ENCODE measurements at regions not wholly inside any gene's neighbourhood (a gene's known extent, or its start where the extent isn't known, plus 50 kb on each side); places are given as distances from the start of the nearest gene placed in this dataset.

DNA sequence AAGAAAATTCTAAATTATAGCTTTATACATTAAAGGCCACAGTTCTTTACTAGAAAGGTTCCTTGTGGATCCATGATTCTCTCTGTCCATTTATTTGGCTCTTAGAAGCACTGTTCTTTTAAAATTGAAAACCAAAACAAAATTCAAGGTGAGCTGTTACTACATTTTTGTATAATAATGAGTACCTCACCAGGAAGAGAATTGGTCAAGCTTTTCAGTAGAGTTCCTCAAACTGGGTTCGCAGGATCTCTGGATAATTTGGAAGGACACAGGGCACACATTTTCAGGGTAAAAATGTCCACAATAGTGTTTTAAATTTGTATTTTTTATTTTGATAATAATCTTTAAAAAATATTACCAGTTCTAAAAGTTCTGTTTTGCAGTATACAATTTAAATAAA lies 93.0 kb downstream of the PPP1R3A start:
- Histone ChIP-seq H3K4me1 (no peaks in the 10 kb centered on the region), H3K9me3 (no peaks in the 10 kb centered on the region), H3K36me3 (no peaks in the 10 kb centered on the region), H3K27me3 (no peaks in the 10 kb centered on the region), H3K27ac (no peak overlapping the region), H3K4me3 (no peak overlapping the region)
- intact Hi-C loops (cut with DNase I): no loop called here
- ATAC-seq (no peak), DNase-seq (no peak)
- TF ChIP-seq, protein P1, sequence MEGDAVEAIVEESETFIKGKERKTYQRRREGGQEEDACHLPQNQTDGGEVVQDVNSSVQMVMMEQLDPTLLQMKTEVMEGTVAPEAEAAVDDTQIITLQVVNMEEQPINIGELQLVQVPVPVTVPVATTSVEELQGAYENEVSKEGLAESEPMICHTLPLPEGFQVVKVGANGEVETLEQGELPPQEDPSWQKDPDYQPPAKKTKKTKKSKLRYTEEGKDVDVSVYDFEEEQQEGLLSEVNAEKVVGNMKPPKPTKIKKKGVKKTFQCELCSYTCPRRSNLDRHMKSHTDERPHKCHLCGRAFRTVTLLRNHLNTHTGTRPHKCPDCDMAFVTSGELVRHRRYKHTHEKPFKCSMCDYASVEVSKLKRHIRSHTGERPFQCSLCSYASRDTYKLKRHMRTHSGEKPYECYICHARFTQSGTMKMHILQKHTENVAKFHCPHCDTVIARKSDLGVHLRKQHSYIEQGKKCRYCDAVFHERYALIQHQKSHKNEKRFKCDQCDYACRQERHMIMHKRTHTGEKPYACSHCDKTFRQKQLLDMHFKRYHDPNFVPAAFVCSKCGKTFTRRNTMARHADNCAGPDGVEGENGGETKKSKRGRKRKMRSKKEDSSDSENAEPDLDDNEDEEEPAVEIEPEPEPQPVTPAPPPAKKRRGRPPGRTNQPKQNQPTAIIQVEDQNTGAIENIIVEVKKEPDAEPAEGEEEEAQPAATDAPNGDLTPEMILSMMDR (IDR thresholded peaks at IDR 0.05): no peak

DNA sequence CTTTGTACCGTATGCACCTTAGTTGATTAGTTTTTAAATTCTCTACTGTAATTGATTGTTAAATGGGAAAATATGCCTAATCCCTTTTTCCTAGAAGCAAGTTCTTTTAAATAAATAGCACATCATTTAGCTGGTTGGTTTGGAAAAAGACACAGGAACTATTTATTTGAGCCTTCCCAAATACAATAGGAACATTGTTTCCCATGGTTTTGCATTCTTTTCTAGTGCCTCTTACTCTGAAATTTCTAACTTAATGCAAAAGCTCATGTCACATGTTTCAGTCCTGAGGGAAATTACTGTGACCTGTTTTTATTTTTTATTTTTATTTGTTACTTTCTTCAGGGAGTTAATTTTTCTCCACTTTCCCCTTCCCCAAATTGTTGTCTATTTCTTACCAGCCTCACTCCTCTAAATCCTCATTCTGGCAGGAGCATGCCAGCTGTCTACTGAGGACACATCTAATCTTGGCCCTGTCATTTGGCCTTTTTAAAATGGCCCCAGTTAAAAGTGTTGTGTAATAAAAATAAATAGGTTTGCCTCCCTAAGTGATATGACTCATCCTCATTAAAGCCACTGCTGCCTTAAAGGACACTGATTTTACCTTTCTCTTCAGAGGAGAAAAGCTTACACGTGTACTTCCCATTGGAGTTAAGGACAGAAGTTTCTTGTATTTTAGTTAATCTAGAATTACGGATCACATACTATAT lies 94.5 kb downstream of the PPP1R3A start:
- Histone ChIP-seq H3K36me3 (no peaks in the 10 kb centered on the region), H3K27me3 (no peaks in the 10 kb centered on the region), H3K4me3 (no peak overlapping the region), H3K9me3 (no peaks in the 10 kb centered on the region), H3K27ac (no peak overlapping the region), H3K4me1 (no peaks in the 10 kb centered on the region)
- no peak for ATAC-seq
- TF ChIP-seq, protein P1 (IDR thresholded peaks at IDR 0.05): no peak
- intact Hi-C loops (cut with DNase I): no loop called here
- no peak for DNase-seq

DNA sequence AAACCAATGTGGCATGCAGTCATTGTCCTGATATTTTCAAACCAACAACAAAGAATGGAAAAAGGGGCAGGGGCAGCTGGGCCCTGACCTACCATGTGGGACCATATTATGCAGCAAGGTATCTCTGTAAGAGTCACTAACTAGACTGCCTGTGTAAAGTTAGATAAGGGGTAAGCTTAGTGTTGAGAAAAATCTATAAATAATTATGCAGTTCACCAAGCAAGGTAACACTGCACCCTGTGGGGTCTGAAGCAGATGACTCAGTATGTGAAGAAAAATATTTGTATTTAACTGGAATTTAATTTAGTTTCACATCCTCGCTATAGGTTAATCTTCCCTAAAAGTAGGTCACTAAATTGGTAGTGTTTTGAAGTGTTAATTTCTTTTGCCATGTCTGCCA lies 99.3 kb downstream of the PPP1R3A start:
- intact Hi-C loops (cut with DNase I): no loop called here
- Histone ChIP-seq H3K36me3 (no peaks in the 10 kb centered on the region), H3K4me1 (no peaks in the 10 kb centered on the region), H3K4me3 (no peak overlapping the region), H3K27ac (no peak overlapping the region), H3K9me3 (no peaks in the 10 kb centered on the region), H3K27me3 (no peaks in the 10 kb centered on the region)
- DNase-seq: no peak
- TF ChIP-seq, protein P1 (IDR thresholded peaks at IDR 0.05): no peak
- no peak for ATAC-seq

DNA sequence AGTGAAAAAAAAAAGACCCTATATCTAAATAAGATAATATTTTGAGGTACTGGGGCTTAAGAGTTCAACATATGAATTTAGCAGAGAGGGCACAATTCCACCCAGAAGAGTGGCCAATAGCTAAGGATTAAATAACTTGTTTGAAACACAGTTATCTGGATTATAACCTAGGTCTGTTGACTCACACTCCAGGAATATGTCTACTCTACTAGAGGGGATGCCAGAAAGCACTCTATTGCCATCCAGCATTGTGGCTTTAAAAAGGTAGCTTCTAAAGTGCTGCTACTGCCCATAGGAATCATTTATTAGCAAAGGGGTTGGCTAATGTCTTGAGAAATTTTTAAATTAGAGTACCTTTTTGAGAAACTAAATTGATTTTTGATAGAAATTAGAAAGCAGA lies 102.2 kb downstream of the PPP1R3A start:
- no peak for DNase-seq
- Histone ChIP-seq H3K27ac (no peak overlapping the region), H3K4me1 (no peaks in the 10 kb centered on the region), H3K27me3 (no peaks in the 10 kb centered on the region), H3K4me3 (no peak overlapping the region), H3K9me3 (no peaks in the 10 kb centered on the region), H3K36me3 (no peaks in the 10 kb centered on the region)
- TF ChIP-seq, protein P1 (IDR thresholded peaks at IDR 0.05): no peak
- ATAC-seq: no peak
- intact Hi-C loops (cut with DNase I): no loop called here

DNA sequence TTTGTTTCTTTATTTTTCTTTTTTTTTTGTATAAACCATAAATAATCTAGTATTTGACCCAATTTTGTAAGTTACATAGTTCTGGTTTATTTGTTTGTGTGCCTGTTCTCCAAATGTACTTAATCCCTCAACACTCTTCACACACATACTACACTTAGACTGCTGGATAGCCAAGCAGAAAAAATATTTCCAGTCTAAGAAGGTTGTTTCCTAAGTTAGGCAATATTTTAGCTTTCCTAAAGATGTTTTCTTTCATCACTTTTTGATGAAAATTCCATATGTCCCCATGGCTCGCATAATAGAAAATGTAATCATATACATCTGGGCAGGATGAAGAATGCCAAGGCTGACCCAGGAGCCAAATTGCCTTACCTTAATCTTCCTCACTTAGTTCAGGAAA lies 105.3 kb downstream of the PPP1R3A start:
- Histone ChIP-seq H3K27me3 (no peaks in the 10 kb centered on the region), H3K4me3 (no peak overlapping the region), H3K27ac (no peak overlapping the region), H3K4me1 (no peaks in the 10 kb centered on the region), H3K9me3 (no peaks in the 10 kb centered on the region), H3K36me3 (no peaks in the 10 kb centered on the region)
- DNase-seq (no peak), ATAC-seq (no peak)
- intact Hi-C loops (cut with DNase I): no loop called here
- TF ChIP-seq, protein P1 (IDR thresholded peaks at IDR 0.05): no peak

Data from upper lobe of right lung (tissue), 1 donor.